ENCODE measurements at regions not wholly inside any gene's neighbourhood (a gene's known extent, or its start where the extent isn't known, plus 50 kb on each side); places are given as distances from the start of the nearest gene placed in this dataset.

DNA sequence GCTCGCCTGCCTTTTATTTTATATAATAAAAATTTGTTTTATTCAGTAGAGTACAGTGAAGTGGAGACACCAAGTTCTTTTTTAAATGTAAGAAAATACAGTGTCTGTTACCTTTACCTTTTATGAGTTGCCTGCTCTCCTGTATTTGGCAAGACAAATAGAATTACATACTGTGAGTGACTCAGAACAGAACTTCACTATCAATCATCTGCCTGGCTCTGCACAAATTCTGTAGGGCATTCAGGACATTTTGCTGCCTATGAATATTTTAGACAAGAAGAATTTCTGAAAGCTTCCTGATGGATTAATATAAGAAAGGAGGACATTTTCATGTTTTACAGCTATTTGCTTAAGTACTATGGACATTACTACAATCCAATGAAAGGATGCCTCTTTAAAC lies 135.4 kb upstream of the PHF14 start:
- no peak for TF ChIP-seq POLR2A (IDR thresholded peaks at IDR 0.05; ENCODE audit: low read length)
- TF ChIP-seq GATA1 (IDR thresholded peaks at IDR 0.05; ENCODE audit: low read depth, low read length) = no peak

Measured in erythroblast (primary cell).